Natural killer cell (primary cell): ENCODE measurements at regions not wholly inside any gene's neighbourhood (a gene's known extent, or its start where the extent isn't known, plus 50 kb on each side); places are given as distances from the start of the nearest gene placed in this dataset.
"Not testable (repeated sequence)": the region's sequence is repeated elsewhere in the genome, so short reads cannot be mapped to it uniquely, and the experiment has no call there.

ENCODE experiments used
- ATAC-seq, 3 donors: fragments of 150-1000 bp in 2 of 3; fragments of 200-7000 bp in 1 of 3; cut with Tn5 transposase; 1 replicate in 1 of 3; 2 replicates in 2 of 3; pipeline ENCODE4 v1.10.0; 2021; ENCODE audit warnings: mild to moderate bottlenecking in 2 of 3, moderate library complexity in 2 of 3
- DNase-seq, 2 donors: peaks; one replicate each; pipeline versions ENCODE4 v3.0.0 to v3.0.0-alpha.2; 2013 to 2021; ENCODE audit warnings: mixed read lengths in 1 of 2
- H3K27ac ChIP-seq: one replicate; pipeline ENCODE4 v1.5.1; 2013; ENCODE audit warnings: mild to moderate bottlenecking, low read length
- H3K27me3 ChIP-seq: one replicate; pipeline ENCODE4 v1.6.1; 2013; ENCODE audit warnings: low read length; ENCODE audit not compliant: control insufficient read depth, insufficient read depth
- H3K36me3 ChIP-seq: one replicate; pipeline ENCODE4 v1.6.1; 2013; ENCODE audit warnings: low read length; ENCODE audit not compliant: control insufficient read depth, insufficient read depth
- H3K4me1 ChIP-seq: one replicate; pipeline ENCODE4 v1.6.1; 2013; ENCODE audit warnings: low read length; ENCODE audit not compliant: control insufficient read depth, insufficient read depth
- H3K4me3 ChIP-seq: one replicate; pipeline ENCODE4 v1.5.1; 2013; ENCODE audit warnings: low read length
- H3K9me3 ChIP-seq: one replicate; pipeline ENCODE4 v1.6.1; 2013; ENCODE audit warnings: low read length; ENCODE audit not compliant: control insufficient read depth, insufficient read depth
- H3K27ac Mint-ChIP-seq, 2 donors: one replicate each; pipeline ENCODE4 v1.8.0; 2022; ENCODE audit warnings: mild to moderate bottlenecking in 2 of 2, mixed read lengths in 2 of 2, moderate library complexity in 1 of 2
- H3K27me3 Mint-ChIP-seq, 2 donors: one replicate each; pipeline ENCODE4 v1.8.0; 2022; ENCODE audit warnings: low read depth in 2 of 2, mixed read lengths in 2 of 2
- H3K36me3 Mint-ChIP-seq: one replicate; pipeline ENCODE4 v1.8.0; 2022; ENCODE audit warnings: mixed read lengths
- H3K4me1 Mint-ChIP-seq, 2 donors: one replicate each; pipeline ENCODE4 v1.8.0; 2022; ENCODE audit warnings: mixed read lengths in 2 of 2
- H3K4me3 Mint-ChIP-seq: one replicate; pipeline ENCODE4 v1.8.0; 2022; ENCODE audit warnings: mild to moderate bottlenecking, moderate library complexity, mixed read lengths
- H3K9me3 Mint-ChIP-seq, 2 donors: one replicate each; pipeline ENCODE4 v1.8.0; 2022; ENCODE audit warnings: mixed read lengths in 2 of 2
- WGBS: methylation state at CpG from one replicate; pipeline ENCODE4 v1.1.7; 2013; ENCODE audit warnings: missing lambda C conversion rate; ENCODE audit not compliant: insufficient coverage; 5-methylcytosine and 5-hydroxymethylcytosine counted together
- intact Hi-C: fragments of 100-400 bp; cut with micrococcal nuclease; formaldehyde crosslinking; loops from one replicate; pipeline ENCODE4 v1.14.2; 2022
- TF ChIP-seq, protein P1 (sequence below): fragments of 200-600 bp; IDR thresholded peaks from one replicate; pipeline ENCODE4 v1.8.0; 2022; ENCODE audit warnings: antibody characterized with exemption

DNA sequence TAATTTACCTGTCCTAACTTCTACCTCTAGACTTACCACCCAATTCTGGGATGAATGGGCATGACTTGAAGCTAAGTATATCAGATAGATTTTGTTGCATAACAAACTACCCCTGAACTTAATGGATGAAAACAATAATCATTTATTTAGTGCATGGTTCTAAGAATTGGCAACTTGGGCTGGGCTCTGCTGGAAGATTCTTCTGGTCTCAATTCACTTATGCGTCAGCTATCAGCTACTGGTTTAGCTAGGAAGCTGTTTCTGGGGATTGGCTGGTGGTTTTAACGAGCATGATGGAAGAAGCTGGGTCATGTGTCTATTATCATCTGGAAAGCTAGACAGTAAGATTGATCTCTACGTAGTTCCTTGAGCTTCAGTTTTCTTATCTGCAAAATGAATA is 77.3 kb upstream of the LMCD1 start:
- Histone ChIP-seq H3K4me1 (no peaks in the 10 kb centered on the region), H3K36me3 (no peaks in the 10 kb centered on the region), H3K4me3 (no peak overlapping the region), H3K27ac (no peak overlapping the region), H3K27me3 (no peaks in the 10 kb centered on the region), H3K9me3 (no peaks in the 10 kb centered on the region)
- 87% methylated on average over 3 of the region's 3 CpGs for WGBS
- Mint-ChIP-seq H3K27ac (no peak overlapping the region), H3K4me1 (no peaks in the 10 kb centered on the region), H3K27me3 (peaks cover 0 to 2% of the 10 kb centered on the region in 2 donors), H3K4me3 (no peak overlapping the region), H3K36me3 (no peaks in the 10 kb centered on the region), H3K9me3 (no peaks in the 10 kb centered on the region)
- DNase-seq (no peak), ATAC-seq (no peak)
- intact Hi-C loops = no loop called here
- TF ChIP-seq, protein P1, sequence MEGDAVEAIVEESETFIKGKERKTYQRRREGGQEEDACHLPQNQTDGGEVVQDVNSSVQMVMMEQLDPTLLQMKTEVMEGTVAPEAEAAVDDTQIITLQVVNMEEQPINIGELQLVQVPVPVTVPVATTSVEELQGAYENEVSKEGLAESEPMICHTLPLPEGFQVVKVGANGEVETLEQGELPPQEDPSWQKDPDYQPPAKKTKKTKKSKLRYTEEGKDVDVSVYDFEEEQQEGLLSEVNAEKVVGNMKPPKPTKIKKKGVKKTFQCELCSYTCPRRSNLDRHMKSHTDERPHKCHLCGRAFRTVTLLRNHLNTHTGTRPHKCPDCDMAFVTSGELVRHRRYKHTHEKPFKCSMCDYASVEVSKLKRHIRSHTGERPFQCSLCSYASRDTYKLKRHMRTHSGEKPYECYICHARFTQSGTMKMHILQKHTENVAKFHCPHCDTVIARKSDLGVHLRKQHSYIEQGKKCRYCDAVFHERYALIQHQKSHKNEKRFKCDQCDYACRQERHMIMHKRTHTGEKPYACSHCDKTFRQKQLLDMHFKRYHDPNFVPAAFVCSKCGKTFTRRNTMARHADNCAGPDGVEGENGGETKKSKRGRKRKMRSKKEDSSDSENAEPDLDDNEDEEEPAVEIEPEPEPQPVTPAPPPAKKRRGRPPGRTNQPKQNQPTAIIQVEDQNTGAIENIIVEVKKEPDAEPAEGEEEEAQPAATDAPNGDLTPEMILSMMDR = no peak

DNA sequence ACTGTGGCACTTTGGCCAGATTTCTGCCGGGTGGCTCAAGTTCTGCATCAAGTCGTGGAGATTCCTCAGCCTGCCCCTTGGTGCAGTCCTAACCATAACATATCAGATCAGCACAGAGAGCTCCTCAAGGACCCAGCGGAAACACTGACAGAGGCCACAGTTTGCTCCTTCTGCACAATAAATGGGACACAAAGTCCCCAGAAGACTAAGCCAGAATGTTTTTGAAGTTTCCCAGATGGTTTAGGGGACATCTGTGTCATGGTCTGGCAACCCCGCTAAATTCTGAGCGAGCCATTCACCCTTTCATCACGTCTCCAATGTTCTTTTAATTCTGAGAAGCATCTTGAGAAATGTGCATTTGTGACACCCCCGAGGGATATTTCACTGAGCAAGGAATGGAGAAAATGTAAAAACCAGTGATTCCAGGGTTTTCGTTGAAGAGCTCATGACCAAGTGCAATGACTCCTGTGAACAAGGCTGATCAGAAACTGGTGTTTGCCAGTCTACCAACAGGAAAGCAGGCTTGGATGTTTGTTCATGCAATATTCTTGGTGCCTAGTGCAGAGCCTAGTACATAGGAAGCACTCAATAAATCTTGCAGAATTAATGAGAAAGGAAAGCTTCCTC is 64.8 kb upstream of the LMCD1 start:
- H3K4me3 Mint-ChIP-seq = no peak overlapping the region
- intact Hi-C loops = no loop called here
- H3K27ac Mint-ChIP-seq = no peak overlapping the region
- WGBS = 88% methylated on average over 8 of the region's 8 CpGs
- no peak for DNase-seq
- H3K4me1 ChIP-seq = no peaks in the 10 kb centered on the region
- H3K4me3 ChIP-seq = no peak overlapping the region
- no peaks in the 10 kb centered on the region for H3K36me3 Mint-ChIP-seq
- no peaks in the 10 kb centered on the region for H3K27me3 ChIP-seq
- H3K9me3 Mint-ChIP-seq = no peaks in the 10 kb centered on the region
- TF ChIP-seq, protein P1 = no peak
- H3K4me1 Mint-ChIP-seq = no peaks in the 10 kb centered on the region
- H3K27ac ChIP-seq = no peak overlapping the region
- no peak for ATAC-seq
- H3K36me3 ChIP-seq = no peaks in the 10 kb centered on the region
- peaks cover 0 to 10% of the 10 kb centered on the region in 2 donors for H3K27me3 Mint-ChIP-seq
- H3K9me3 ChIP-seq = no peaks in the 10 kb centered on the region

DNA sequence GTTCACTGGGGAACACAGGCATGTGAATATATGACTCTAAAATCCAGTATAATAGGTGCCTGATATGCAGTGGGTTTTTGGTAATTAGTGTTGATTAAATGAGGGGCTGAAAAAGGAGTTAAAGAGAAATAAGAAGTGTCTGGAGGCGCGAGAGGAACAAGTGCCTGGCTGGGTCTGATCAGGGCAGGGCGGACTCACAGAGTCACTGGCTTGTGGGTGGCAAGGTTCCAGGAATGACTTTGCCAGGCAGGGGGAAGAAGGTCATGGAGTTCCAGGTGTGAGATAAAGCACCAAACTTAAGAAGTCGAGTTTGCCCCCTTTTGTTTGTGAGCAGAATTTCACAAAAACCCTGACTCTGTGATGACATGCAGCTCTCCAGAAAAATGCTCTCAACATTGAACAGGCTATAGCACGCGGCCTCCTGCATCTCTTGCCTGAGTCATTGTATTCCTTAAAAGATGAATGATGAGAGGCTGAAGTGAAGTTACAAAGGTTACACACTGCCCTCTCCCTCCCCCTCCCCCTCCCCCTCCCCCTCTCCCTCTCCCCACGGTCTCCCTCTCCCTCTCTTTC is 63.0 kb upstream of the LMCD1 start:
- intact Hi-C loops = no loop called here
- H3K4me3 ChIP-seq = no peak overlapping the region
- Mint-ChIP-seq H3K4me3 (no peak overlapping the region), H3K27ac (no peak overlapping the region), H3K9me3 (no peaks in the 10 kb centered on the region), H3K27me3 (peaks cover 0 to 10% of the 10 kb centered on the region in 2 donors), H3K36me3 (no peaks in the 10 kb centered on the region), H3K4me1 (no peaks in the 10 kb centered on the region)
- TF ChIP-seq, protein P1 = no peak
- H3K4me1 ChIP-seq = no peaks in the 10 kb centered on the region
- DNase-seq = no peak
- no peaks in the 10 kb centered on the region for H3K27me3 ChIP-seq
- H3K27ac ChIP-seq = no peak overlapping the region
- H3K36me3 ChIP-seq = no peaks in the 10 kb centered on the region
- H3K9me3 ChIP-seq = no peaks in the 10 kb centered on the region
- 84% methylated on average over 4 of the region's 7 CpGs for WGBS
- no peak for ATAC-seq

DNA sequence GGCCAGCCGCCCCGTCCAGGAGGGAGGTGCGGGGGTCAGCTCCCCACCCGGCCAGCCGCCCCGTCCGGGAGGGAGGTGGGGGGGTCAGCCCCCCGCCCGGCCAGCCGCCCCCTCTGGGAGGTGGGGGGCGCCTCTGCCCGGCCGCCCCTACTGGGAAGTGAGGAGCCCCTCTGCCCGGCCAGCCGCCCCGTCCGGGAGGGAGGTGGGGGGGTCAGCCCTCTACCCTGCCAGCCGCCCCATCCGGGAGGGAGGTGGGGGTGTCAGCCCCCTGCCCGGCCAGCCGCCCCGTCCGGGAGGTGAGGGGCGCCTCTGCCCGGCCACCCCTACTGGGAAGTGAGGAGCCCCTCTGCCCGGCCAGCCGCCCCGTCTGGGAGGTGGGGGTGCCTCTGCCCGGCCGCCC is 61.5 kb upstream of the LMCD1 start:
- not testable (repeated sequence) for H3K9me3 ChIP-seq, ATAC-seq, DNase-seq, H3K36me3 Mint-ChIP-seq, H3K4me3 Mint-ChIP-seq, H3K27ac Mint-ChIP-seq, H3K27me3 Mint-ChIP-seq, H3K27ac ChIP-seq, H3K27me3 ChIP-seq, H3K4me3 ChIP-seq, H3K4me1 ChIP-seq, H3K9me3 Mint-ChIP-seq, H3K36me3 ChIP-seq, H3K4me1 Mint-ChIP-seq
- intact Hi-C loops = loop anchor here (5.0 kb wide), 1 partner anchor 182 kb away; no protein-coding TSS in a partner anchor
- 96% methylated on average over 26 of the region's 30 CpGs for WGBS
